ENCODE measurements at regions not wholly inside any gene's neighbourhood (a gene's known extent, or its start where the extent isn't known, plus 50 kb on each side); places are given as distances from the start of the nearest gene placed in this dataset.

DNA sequence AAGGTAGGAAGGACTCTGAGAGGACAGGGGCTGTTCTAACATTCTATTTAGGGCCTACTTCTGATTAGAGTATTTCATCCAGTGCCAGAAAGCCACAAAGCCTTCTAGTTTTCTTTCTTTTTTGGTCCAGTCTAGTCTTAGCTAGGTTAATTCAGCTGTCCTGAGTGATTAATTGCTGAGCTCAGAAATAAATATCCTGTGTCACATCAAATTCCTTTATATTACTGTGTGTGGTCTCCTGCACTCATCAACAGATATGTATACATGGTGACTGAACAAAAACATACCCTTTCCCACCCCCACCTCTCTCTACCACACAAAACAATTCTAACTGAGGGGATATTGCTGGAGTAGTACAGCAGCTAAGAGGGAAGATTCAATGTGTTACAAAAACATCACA is 601.5 kb upstream of the NRSN1 start:
- TF ChIP-seq, protein P1, sequence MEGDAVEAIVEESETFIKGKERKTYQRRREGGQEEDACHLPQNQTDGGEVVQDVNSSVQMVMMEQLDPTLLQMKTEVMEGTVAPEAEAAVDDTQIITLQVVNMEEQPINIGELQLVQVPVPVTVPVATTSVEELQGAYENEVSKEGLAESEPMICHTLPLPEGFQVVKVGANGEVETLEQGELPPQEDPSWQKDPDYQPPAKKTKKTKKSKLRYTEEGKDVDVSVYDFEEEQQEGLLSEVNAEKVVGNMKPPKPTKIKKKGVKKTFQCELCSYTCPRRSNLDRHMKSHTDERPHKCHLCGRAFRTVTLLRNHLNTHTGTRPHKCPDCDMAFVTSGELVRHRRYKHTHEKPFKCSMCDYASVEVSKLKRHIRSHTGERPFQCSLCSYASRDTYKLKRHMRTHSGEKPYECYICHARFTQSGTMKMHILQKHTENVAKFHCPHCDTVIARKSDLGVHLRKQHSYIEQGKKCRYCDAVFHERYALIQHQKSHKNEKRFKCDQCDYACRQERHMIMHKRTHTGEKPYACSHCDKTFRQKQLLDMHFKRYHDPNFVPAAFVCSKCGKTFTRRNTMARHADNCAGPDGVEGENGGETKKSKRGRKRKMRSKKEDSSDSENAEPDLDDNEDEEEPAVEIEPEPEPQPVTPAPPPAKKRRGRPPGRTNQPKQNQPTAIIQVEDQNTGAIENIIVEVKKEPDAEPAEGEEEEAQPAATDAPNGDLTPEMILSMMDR (IDR thresholded peaks at IDR 0.05), result no peak
- no peak for TF ChIP-seq POLR2A (IDR thresholded peaks at IDR 0.05)

Measured in thyroid gland (tissue), 4 donors.